HCT116 (cell line): ENCODE measurements at regions not wholly inside any gene's neighbourhood (a gene's known extent, or its start where the extent isn't known, plus 50 kb on each side); places are given as distances from the start of the nearest gene placed in this dataset.

Source experiments
- ATAC-seq: fragments of 200-7000 bp; cut with Tn5 transposase; 2 replicates; pipeline ENCODE4 v1.9.1; 2020; ENCODE audit warnings: mild to moderate bottlenecking, moderate library complexity
- BruUV-seq: library from RNA; stranded (reverse); fragments of 400-500 nt; replicated peaks from 2 replicates; lab custom pipeline; 2021; lab: Mats Ljungman, UMichigan
- CTCF ChIA-PET: fragments of 300-600 bp; sonication (Branson Sonifier 250); formaldehyde crosslinking; loops from one replicate; lab custom pipeline; 2021; ENCODE audit warnings: antibody characterized with exemption; lab: Charles Lee
- POLR2A ChIA-PET: fragments of 300-600, 350-600 bp; sonication (Branson Sonifier 250); formaldehyde crosslinking; loops from one replicate; lab custom pipeline; 2021; ENCODE audit warnings: antibody characterized with exemption; lab: Charles Lee
- RAD21 ChIA-PET, 2 experiments: fragments of 300-600 bp; sonication (Branson Sonifier 250); formaldehyde crosslinking; loops; one replicate each; lab custom pipeline; 2023; ENCODE audit warnings: low total read pairs in 2 of 2; ENCODE audit not compliant: uncharacterized antibody in 2 of 2, unreplicated experiment in 2 of 2, low non-redundant PET in 1 of 2; lab: Charles Lee
- DNase-seq: peaks from one replicate; pipeline ENCODE4 v3.0.0-alpha.2; 2010; ENCODE audit warnings: low read depth, low spot score
- H2AFZ ChIP-seq: fragments of 200-600 bp; shearing (Covaris generic), sonication (generic); 2 replicates; pipeline ENCODE4 v1.6.1; 2017; ENCODE audit warnings: low read depth, mixed run types, mixed read lengths, antibody characterized with exemption, low read length; ENCODE audit not compliant: poor library complexity, severe bottlenecking
- H3K27ac ChIP-seq: 2 replicates; pipeline ENCODE4 v1.5.1; 2012; ENCODE audit warnings: low read depth, low read length
- H3K27me3 ChIP-seq: fragments of 200-600 bp; sonication (generic); 2 replicates; pipeline ENCODE4 v1.6.1; 2016; ENCODE audit warnings: mixed run types, low read length, mixed read lengths; ENCODE audit not compliant: insufficient read depth
- H3K36me3 ChIP-seq, 2 experiments: fragments of 200-500 bp in 1 of 2; fragments of 200-600 bp in 1 of 2; sonication (Bioruptor generic) in 1 of 2; sonication (generic) in 1 of 2; 2 replicates each; pipeline versions ENCODE4 v1.5.1 to v1.6.1; 2014 to 2016; ENCODE audit warnings: low read length in 2 of 2, inconsistent platforms in 1 of 2, mixed read lengths in 1 of 2, mixed run types in 1 of 2; ENCODE audit not compliant: insufficient read depth in 2 of 2, control insufficient read depth in 1 of 2
- H3K4me1 ChIP-seq, 2 experiments: fragments of 200-600 bp in 1 of 2; sonication (generic) in 1 of 2; 2 replicates each; pipeline versions ENCODE4 v1.5.1 to v1.6.1; 2012 to 2017; ENCODE audit warnings: low read length in 2 of 2, inconsistent platforms in 1 of 2, mild to moderate bottlenecking in 1 of 2, mixed read lengths in 1 of 2, mixed run types in 1 of 2, moderate library complexity in 1 of 2; ENCODE audit not compliant: insufficient read depth in 2 of 2, control insufficient read depth in 1 of 2
- H3K4me2 ChIP-seq: fragments of 200-600 bp; sonication (generic); 2 replicates; pipeline ENCODE4 v1.6.1; 2017; ENCODE audit warnings: mixed run types, low read length, mixed read lengths
- H3K4me3 ChIP-seq, 2 experiments: fragments of 200-600 bp in 1 of 2; sonication (generic) in 1 of 2; replicated peaks in 1 of 2; 2 replicates each; pipeline ENCODE4 v1.5.1; 2011 to 2016; ENCODE audit warnings: low read length in 2 of 2, control low read depth in 1 of 2, low read depth in 1 of 2, mild to moderate bottlenecking in 1 of 2, mixed read lengths in 1 of 2, mixed run types in 1 of 2
- H3K79me2 ChIP-seq: fragments of 200-600 bp; sonication (generic); 2 replicates; pipeline ENCODE4 v1.6.1; 2017; ENCODE audit warnings: mild to moderate bottlenecking, mixed run types, low read length, moderate library complexity, mixed read lengths; ENCODE audit not compliant: insufficient read depth
- H3K9ac ChIP-seq: fragments of 200-600 bp; sonication (generic); 2 replicates; pipeline ENCODE4 v1.6.1; 2016; ENCODE audit warnings: low read length, mixed read lengths
- H3K9me2 ChIP-seq: fragments of 200-600 bp; sonication (generic), shearing (Covaris generic); 2 replicates; pipeline ENCODE4 v1.6.1; 2017; ENCODE audit warnings: mixed run types, mild to moderate bottlenecking, moderate library complexity; ENCODE audit not compliant: insufficient read depth
- H3K9me3 ChIP-seq, 2 experiments: fragments of 200-500 bp in 1 of 2; fragments of 200-600 bp in 1 of 2; sonication (Bioruptor generic) in 1 of 2; sonication (generic) in 1 of 2; 2 replicates each; pipeline ENCODE4 v1.6.1; 2014 to 2017; ENCODE audit warnings: low read length in 2 of 2, mixed read lengths in 2 of 2, inconsistent platforms in 1 of 2, low read depth in 1 of 2, mild to moderate bottlenecking in 1 of 2, mixed run types in 1 of 2, moderate library complexity in 1 of 2; ENCODE audit not compliant: control insufficient read depth in 1 of 2, insufficient read depth in 1 of 2
- H4K20me1 ChIP-seq: fragments of 200-600 bp; sonication (generic), shearing (Covaris generic); 2 replicates; pipeline ENCODE4 v1.6.1; 2017; ENCODE audit warnings: mixed run types, mild to moderate bottlenecking, moderate library complexity; ENCODE audit not compliant: insufficient read depth
- CBX3 ChIP-seq: IDR thresholded peaks from 2 replicates; pipeline ENCODE4 v1.6.1; 2012; ENCODE audit warnings: low read depth
- CEBPB ChIP-seq: IDR thresholded peaks from 2 replicates; pipeline ENCODE4 v1.6.1; 2012; ENCODE audit warnings: low read depth
- EGR1 ChIP-seq: IDR thresholded peaks from 2 replicates; pipeline ENCODE4 v1.6.1; 2012; ENCODE audit warnings: low read depth
- ELF1 ChIP-seq: IDR thresholded peaks from 2 replicates; pipeline ENCODE4 v1.6.1; 2012; ENCODE audit warnings: low read depth, borderline replicate concordance
- EZH2 ChIP-seq: fragments of 200-600 bp; sonication (generic); IDR thresholded peaks from 2 replicates; pipeline ENCODE4 v1.6.1; 2017; ENCODE audit warnings: antibody characterized with exemption, mixed run types
- EZH2phosphoT487 ChIP-seq: fragments of 200-600 bp; IDR thresholded peaks from 2 replicates; pipeline ENCODE4 v1.6.1; 2018; ENCODE audit warnings: antibody characterized with exemption, borderline replicate concordance
- FOSL1 ChIP-seq: IDR thresholded peaks from 2 replicates; pipeline ENCODE4 v1.6.1; 2012; ENCODE audit warnings: low read depth
- MAX ChIP-seq: IDR thresholded peaks from 2 replicates; pipeline ENCODE4 v1.6.1; 2012
- POLR2A ChIP-seq: IDR thresholded peaks from 2 replicates; pipeline ENCODE4 v1.7.0; 2011; ENCODE audit warnings: borderline replicate concordance; ENCODE audit not compliant: insufficient read depth, insufficient read length; ENCODE audit errors: extremely low read depth
- POLR2AphosphoS5 ChIP-seq: IDR thresholded peaks from 2 replicates; pipeline ENCODE4 v1.6.1; 2011; ENCODE audit warnings: mild to moderate bottlenecking, low read depth, low read length, moderate library complexity
- RAD21 ChIP-seq: IDR thresholded peaks from 2 replicates; pipeline ENCODE4 v1.6.1; 2012; ENCODE audit warnings: low read depth, mild to moderate bottlenecking
- REST ChIP-seq: IDR thresholded peaks from 2 replicates; pipeline ENCODE4 v1.6.1; 2012; ENCODE audit warnings: low read depth
- SP1 ChIP-seq: IDR thresholded peaks from 2 replicates; pipeline ENCODE4 v1.6.1; 2012; ENCODE audit warnings: low read depth
- SRF ChIP-seq: IDR thresholded peaks from 2 replicates; pipeline ENCODE4 v1.6.1; 2012; ENCODE audit warnings: low read depth
- TCF7L2 ChIP-seq: IDR thresholded peaks from 2 replicates; pipeline ENCODE4 v1.7.0; 2011; ENCODE audit warnings: borderline replicate concordance, inconsistent platforms; ENCODE audit not compliant: insufficient read depth, insufficient read length; ENCODE audit errors: extremely low read depth
- YY1 ChIP-seq: IDR thresholded peaks from 2 replicates; pipeline ENCODE4 v1.6.1; 2011; ENCODE audit warnings: low read length, low read depth, moderate library complexity, mild to moderate bottlenecking; ENCODE audit not compliant: insufficient replicate concordance; ENCODE audit errors: extremely low read depth
- ZBTB33 ChIP-seq: IDR thresholded peaks from 2 replicates; pipeline ENCODE4 v1.6.1; 2011; ENCODE audit warnings: mild to moderate bottlenecking, low read length, moderate library complexity; ENCODE audit not compliant: insufficient replicate concordance; ENCODE audit errors: extremely low read depth
- ZFX ChIP-seq: fragments of 450-650 bp; IDR thresholded peaks from 2 replicates; pipeline ENCODE4 v1.6.1; 2017
- ZNF274 ChIP-seq: fragments of 200-500 bp; sonication (Bioruptor generic); IDR thresholded peaks from 2 replicates; pipeline ENCODE4 v1.6.1; 2014; ENCODE audit warnings: mild to moderate bottlenecking, low read depth, low read length, inconsistent platforms
- intact Hi-C: fragments of 100-400 bp; cut with micrococcal nuclease; formaldehyde crosslinking; loops from 2 replicates; pipeline ENCODE4 v1.10.0; 2022

- Histone ChIP-seq H4K20me1 (no peaks in the 10 kb centered on the region), H3K27ac (no peak overlapping the region), H3K36me3 (no peaks in the 10 kb centered on the region), H3K79me2 (no peaks in the 10 kb centered on the region), H2AFZ (no peak overlapping the region), H3K4me2 (no peak overlapping the region), H3K4me1 (no peaks in the 10 kb centered on the region), H3K9ac (no peak overlapping the region), H3K27me3 (no peaks in the 10 kb centered on the region), H3K4me3 (no peak overlapping the region), H3K9me3 (no peaks in the 10 kb centered on the region), H3K9me2 (no peaks in the 10 kb centered on the region)
- ATAC-seq, result no peak
- BruUV-seq, result no TSS peak
- DNase-seq, result no peak
- ChIA-PET POLR2A (no interaction called here), RAD21 (no interaction called here), CTCF (no interaction called here)
- TF ChIP-seq MAX, result no peak
- no peak for TF ChIP-seq EGR1
- TF ChIP-seq ELF1, result no peak
- no peak for TF ChIP-seq SRF
- no peak for TF ChIP-seq CBX3
- no peak for TF ChIP-seq CEBPB
- TF ChIP-seq ZBTB33, result no peak
- no peak for TF ChIP-seq YY1
- no peak for TF ChIP-seq EZH2
- TF ChIP-seq RAD21, result no peak
- TF ChIP-seq FOSL1, result no peak
- TF ChIP-seq EZH2phosphoT487, result no peak
- no peak for TF ChIP-seq REST
- no peak for TF ChIP-seq POLR2AphosphoS5
- TF ChIP-seq ZFX, result no peak
- no peak for TF ChIP-seq POLR2A
- no peak for TF ChIP-seq ZNF274
- no peak for TF ChIP-seq TCF7L2
- TF ChIP-seq SP1, result no peak
- intact Hi-C loops, result no loop called here
Observed at GRCh38 chr11:103842191-103842590, 194.2 kb upstream of the DDI1 start.
